Thyroid gland (tissue), 4 donors: ENCODE measurements at regions not wholly inside any gene's neighbourhood (a gene's known extent, or its start where the extent isn't known, plus 50 kb on each side); places are given as distances from the start of the nearest gene placed in this dataset.

Experiments
- POLR2A ChIP-seq, 2 donors: fragments of 450-650 bp; IDR thresholded peaks; one replicate each; pipeline ENCODE4 v1.6.1; 2017; ENCODE audit warnings: antibody characterized with exemption in 2 of 2, mild to moderate bottlenecking in 2 of 2, moderate library complexity in 1 of 2
- TF ChIP-seq, protein P1 (sequence below), 6 experiments: fragments of 200-600 bp in 3 of 6; fragments of 450-650 bp in 3 of 6; sonication (generic) in 3 of 6; IDR thresholded peaks; one replicate each; pipeline ENCODE4 v1.5.1; 2016 to 2019; ENCODE audit warnings: antibody characterized with exemption in 6 of 6, mild to moderate bottlenecking in 2 of 6, inconsistent platforms in 1 of 6, moderate library complexity in 1 of 6

DNA sequence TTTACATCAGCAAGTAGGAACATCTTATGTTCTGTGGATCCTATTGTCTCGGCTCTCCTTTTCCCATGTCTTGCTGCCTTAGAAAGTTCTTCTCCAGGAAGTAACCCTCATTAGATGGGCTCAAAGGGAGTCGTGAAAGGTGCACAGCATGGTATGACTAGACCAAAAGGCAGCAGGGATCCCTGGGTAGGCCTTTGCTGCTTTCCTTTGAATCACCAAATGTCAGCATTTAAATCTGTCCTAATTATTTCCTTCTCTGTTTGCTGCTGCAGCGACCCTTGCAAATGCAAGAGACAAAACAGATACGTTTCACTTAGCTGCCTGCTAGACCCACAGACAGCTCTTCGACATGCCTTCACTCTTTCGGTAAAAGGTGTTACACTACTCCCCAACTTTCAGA is 218.4 kb downstream of the ACTL7B start:
- TF ChIP-seq, protein P1, sequence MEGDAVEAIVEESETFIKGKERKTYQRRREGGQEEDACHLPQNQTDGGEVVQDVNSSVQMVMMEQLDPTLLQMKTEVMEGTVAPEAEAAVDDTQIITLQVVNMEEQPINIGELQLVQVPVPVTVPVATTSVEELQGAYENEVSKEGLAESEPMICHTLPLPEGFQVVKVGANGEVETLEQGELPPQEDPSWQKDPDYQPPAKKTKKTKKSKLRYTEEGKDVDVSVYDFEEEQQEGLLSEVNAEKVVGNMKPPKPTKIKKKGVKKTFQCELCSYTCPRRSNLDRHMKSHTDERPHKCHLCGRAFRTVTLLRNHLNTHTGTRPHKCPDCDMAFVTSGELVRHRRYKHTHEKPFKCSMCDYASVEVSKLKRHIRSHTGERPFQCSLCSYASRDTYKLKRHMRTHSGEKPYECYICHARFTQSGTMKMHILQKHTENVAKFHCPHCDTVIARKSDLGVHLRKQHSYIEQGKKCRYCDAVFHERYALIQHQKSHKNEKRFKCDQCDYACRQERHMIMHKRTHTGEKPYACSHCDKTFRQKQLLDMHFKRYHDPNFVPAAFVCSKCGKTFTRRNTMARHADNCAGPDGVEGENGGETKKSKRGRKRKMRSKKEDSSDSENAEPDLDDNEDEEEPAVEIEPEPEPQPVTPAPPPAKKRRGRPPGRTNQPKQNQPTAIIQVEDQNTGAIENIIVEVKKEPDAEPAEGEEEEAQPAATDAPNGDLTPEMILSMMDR (IDR thresholded peaks at IDR 0.05) = no peak
- no peak for TF ChIP-seq POLR2A (IDR thresholded peaks at IDR 0.05)
